Dedifferentiated amniotic fluid mesenchymal stem cell (primary cell): ENCODE measurements at regions not wholly inside any gene's neighbourhood (a gene's known extent, or its start where the extent isn't known, plus 50 kb on each side); places are given as distances from the start of the nearest gene placed in this dataset.

Source experiments
- DNase-seq: peaks from one replicate; pipeline ENCODE4 v3.0.0-alpha.2; 2016; ENCODE audit errors: extremely low spot score

DNA sequence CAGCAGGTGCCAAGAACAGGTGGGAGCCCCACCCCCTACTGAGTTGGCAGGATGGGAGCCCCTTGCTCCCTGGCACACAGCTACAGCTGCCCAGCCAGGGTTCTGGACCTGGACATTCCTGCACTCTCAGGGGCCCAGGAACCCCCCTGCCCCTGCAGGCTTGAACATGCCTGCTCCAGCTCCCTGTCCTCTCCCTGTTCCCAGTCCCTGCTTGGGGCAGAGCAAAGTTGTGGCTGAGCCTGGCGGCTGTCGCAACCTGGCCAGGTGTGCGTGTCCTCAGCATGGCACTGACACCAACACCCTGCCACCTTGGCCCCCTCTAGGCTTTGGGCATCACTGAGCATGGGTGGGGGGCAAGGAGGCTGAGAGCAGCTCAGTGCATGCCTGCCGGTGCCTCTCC, 491.2 kb upstream of the NOX3 start:
- DNase-seq, result no peak

GRCh38 chr6:155943635-155944034, 488.0 kb upstream of the NOX3 start:
- DNase-seq, result no peak

GRCh38 chr6:155939253-155939652, 483.6 kb upstream of the NOX3 start:
- DNase-seq, result no peak

DNA sequence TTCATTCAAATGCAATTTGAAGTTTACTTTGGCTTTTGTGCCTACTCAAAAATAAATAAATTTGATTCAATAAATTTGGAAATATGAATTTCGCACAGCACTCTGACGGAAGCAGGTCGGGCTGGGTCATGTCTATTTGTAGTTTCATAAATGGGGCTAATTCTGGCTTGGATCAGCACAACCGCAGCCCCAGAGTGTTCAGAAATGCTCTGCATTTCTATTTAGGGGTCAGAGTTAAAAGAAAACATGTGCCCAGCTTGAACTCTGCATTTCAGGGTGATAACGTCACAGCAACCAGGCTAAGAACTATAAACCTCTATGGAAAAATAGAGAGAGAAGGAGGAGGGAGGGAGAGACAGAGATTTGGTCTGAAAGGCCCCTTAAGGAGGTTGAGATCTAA, 480.9 kb upstream of the NOX3 start:
- no peak for DNase-seq

DNA sequence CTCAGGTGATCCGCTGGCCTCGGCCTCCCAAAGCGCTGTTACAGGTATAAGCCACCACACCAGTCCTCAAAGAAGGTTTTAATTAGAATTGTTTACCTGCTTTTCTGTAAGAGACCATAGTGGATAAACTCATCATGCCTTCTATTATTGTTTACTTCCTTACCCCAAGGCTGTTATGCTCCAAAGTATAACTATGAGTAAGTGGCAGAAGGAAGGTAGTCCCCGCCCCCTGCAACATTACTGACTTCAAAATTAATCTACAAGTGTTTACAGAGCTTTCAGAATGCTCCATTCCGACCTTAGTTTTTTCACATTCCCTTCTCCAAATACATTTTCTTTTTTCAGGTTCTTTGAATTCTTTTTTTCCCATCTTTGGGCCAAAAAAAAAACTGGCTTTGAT, 480.5 kb upstream of the NOX3 start:
- no peak for DNase-seq

GRCh38 chr6:155916846-155917624, 461.4 kb upstream of the NOX3 start:
- no peak for DNase-seq

DNA sequence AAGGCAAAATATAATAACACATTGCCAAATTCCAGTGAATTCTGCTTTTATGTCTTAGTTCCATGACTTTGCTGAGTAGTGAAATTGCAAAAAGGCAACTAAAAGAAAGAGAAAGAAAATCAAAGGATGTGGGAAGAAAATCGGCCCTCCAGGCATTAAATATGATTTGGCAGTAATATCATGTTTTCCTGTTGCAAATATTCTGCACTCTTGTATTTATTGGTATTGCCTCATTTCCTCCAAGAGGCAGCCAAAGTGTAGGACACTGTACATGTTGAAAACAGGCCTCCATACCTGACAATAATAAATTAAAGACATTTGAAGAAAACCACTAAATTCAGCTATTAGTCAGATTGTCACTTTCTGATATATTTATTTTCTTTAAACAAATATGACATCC, 460.0 kb upstream of the NOX3 start:
- DNase-seq, result no peak

DNA sequence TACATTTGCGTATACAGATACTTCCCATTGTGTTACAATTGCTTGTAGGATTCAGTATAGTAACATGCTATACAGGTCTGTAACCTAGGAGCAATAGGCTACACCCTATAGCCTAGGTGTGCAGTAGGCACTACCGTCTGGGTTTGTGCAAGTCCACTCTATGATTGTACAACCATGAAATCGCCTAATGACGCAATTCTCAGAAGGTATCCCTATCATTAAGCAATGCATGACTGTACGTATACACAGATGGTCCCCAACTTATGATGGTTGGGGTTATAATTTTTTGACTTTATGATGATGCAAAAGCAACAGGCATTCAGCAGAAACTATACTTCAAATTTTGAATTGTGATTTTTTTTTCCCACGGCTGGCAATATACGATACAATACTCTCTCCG, 458.2 kb upstream of the NOX3 start:
- no peak for DNase-seq

GRCh38 chr6:155909710-155910109, 454.1 kb upstream of the NOX3 start:
- no peak for DNase-seq

DNA sequence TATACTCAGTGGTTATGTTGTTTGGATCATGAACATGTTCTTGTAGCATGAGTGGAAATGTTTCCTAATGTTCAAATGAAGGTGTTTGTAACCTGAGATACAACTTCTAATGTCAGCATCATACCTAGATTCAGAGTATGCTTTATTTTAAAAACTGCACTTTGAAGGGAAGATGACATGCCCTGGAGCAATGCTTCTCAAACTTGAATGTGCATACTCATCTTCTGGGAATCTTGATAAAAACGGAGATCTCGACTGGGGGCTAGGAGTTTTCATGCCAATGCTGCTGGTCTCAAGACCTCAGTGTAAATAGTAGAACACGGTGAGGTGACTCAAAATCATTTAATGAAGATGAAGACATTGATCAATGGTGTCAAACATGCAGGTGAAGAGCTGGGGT, 440.0 kb upstream of the NOX3 start:
- DNase-seq, result no peak

GRCh38 chr6:155894758-155895157, 439.1 kb upstream of the NOX3 start:
- DNase-seq, result no peak

GRCh38 chr6:155894262-155894661, 438.6 kb upstream of the NOX3 start:
- no peak for DNase-seq

GRCh38 chr6:155890409-155890808, 434.8 kb upstream of the NOX3 start:
- DNase-seq, result no peak

- DNase-seq, result no peak
Measured at GRCh38 chr6:155889410-155889809, 433.8 kb upstream of the NOX3 start.

DNA sequence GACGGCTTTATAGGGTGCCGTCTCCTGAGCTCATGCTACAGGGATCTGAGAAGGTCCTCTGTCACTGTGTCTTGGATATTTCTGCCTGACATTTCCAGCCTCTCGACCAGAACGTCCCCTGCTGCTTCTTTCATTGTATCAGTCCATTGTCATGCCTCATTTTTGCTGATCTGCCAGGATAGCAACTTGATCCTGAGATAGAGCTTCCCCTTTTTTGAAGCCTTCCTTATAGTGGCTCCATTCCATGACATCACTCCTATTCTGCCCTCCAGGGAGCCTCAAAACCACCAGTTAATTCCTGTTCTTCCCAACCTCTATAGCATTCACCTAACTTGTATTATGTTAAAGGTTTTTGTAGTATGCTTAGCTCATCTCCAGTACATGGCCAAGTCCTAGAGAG, 431.8 kb upstream of the NOX3 start:
- no peak for DNase-seq

- no peak for DNase-seq
Measured at GRCh38 chr6:155883741-155884140, 428.1 kb upstream of the NOX3 start.

DNA sequence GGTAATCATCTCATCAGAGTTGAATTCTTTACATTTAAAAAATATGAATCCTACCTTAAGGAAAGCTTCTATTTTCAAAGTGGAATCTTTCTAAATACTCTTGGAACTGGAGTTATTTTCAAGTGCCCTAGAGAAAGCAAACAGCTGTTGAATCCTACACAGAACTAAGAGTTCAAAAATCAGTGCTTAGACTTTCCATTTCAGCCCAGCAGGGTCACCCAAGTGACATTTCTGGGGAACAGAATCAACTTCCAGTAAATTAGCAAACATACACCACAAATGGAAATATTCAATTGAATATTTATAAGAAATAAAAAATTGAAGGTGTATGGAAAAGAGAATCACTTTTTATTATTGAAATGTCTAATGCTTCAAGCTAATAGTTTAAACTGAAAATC, 427.7 kb upstream of the NOX3 start:
- no peak for DNase-seq

DNA sequence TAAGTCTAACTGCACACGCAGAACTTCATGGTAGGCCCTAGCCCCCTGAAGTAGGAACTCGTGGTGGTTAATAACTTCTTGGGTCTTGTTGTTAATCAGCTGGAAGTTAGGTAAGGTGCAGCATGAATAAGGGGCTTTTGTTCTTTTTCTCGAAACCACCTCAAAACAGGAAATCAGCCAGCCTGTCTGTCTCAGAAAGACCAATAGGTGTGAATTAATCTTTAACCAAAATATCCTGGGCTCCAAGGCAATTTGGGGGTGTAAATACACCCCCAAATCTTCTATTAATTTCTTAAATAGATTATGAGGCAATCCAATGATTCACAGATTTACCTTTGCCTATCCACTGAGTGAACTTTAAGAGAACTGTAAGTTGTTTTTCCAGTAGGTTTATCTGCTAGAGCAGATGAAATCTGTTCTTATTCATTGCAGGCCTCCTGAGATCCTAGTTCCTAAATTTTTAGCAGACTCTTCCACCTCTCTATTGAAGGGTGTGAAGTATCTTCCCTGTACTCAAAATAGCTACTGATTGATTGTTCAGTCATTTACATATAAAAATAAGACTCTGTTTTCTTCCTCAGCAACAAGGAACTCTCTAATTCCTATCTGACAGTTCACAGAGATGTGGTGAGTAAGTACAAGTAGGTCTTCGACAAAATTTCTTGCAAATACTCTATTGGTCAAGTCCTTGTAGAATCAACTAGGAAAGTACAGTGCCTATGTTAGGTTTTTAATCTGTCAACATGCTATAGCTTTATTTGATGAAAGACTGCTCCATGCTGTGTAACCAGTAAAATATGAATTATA, 427.1 kb upstream of the NOX3 start:
- DNase-seq, result no peak

DNA sequence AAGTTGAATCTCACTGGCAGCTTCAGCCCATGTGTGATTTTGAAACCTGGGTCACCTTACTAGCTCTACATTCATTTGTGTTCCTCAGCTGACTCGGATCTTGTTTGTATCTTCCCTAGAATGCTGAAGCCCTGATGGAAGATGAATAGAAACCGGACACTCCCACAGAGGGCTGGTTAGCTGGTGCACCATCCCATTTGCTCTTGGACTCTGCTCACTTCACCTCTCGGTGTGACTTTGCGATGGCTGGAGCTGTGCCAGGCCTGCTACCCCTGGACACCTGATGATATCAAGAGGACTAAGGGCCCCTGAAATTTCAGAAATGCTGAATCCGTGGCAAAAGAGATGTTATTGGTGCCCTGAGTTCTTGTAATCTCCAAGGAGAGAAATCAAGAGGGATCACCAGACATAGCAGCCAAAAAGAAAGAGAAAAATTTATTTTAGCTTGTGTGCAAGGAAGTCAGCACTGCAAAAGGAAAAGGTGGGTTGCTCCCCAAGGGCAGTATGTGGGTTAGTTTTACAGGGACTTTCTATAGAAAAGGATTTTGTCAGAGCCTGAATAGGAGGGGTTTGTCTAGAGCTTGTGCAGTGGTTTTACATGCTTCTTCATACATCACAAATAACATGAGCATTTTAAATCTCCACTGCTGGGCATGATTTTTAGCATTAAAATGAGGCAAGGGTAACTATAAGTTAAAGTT, 426.3 kb upstream of the NOX3 start:
- DNase-seq, result no peak

GRCh38 chr6:155880900-155881299, 425.3 kb upstream of the NOX3 start:
- peak; percentile 30 for DNase-seq

- DNase-seq, result no peak
Measured at GRCh38 chr6:155872961-155873360, 417.3 kb upstream of the NOX3 start.

DNA sequence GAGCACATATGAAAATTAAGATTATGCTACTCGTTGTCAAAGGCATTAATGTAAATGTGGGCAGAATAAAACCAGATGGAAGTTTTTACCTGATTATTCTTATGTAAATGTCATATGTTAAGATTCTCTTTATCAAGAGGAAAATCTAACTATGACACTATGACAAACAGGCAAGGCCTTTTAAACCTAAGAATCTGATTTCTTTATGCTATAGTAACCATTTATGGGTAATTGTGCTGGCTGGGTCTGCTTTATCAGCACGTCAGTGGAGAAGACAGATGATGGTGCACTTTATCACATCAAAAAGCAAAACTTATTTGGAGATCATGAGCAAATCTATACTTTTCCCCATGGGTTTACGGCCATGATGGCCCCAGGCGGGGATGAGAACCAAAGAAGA, 412.0 kb upstream of the NOX3 start:
- no peak for DNase-seq
